ENCODE measurements at regions not wholly inside any gene's neighbourhood (a gene's known extent, or its start where the extent isn't known, plus 50 kb on each side); places are given as distances from the start of the nearest gene placed in this dataset.

GRCh38 chr6:14595751-14596150 lies 478.2 kb downstream of the CD83 start:
- TF ChIP-seq POLR2A (IDR thresholded peaks at IDR 0.05; ENCODE audit: low read depth): no peak
- TF ChIP-seq EP300 (IDR thresholded peaks at IDR 0.05): no peak
- TF ChIP-seq CTCF (IDR thresholded peaks at IDR 0.05): no peak
- TF ChIP-seq POLR2AphosphoS5 (IDR thresholded peaks at IDR 0.05): no peak
